RWPE1 (cell line): ENCODE measurements at regions not wholly inside any gene's neighbourhood (a gene's known extent, or its start where the extent isn't known, plus 50 kb on each side); places are given as distances from the start of the nearest gene placed in this dataset.
"Not testable (repeated sequence)": the region's sequence is repeated elsewhere in the genome, so short reads cannot be mapped to it uniquely, and the experiment has no call there.

ENCODE experiments used
- CTCF ChIA-PET: fragments of 350-600 bp; sonication (Branson Sonifier 250); formaldehyde crosslinking; extraction: SDS; loops from one replicate; lab custom pipeline; 2021; lab: Yijun Ruan, JAX
- POLR2A ChIA-PET: fragments of 400-600 bp; formaldehyde crosslinking; extraction: SDS; loops from one replicate; lab custom pipeline; 2020; ENCODE audit warnings: antibody characterized with exemption; ENCODE audit not compliant: low non-redundant PET; lab: Yijun Ruan, JAX
- DNase-seq: peaks from one replicate; pipeline ENCODE4 v3.0.0; 2012; ENCODE audit warnings: low spot score
- H3K27ac ChIP-seq: fragments of 450-650 bp; 2 replicates; pipeline ENCODE4 v1.5.1; 2017
- TF ChIP-seq, protein P1 (sequence below): fragments of 450-650 bp; conservative IDR thresholded peaks from 2 replicates; pipeline ENCODE4 v1.5.1; 2017; ENCODE audit warnings: low read depth, mild to moderate bottlenecking

- H3K27ac ChIP-seq = no peak overlapping the region
- no peak for DNase-seq
- TF ChIP-seq, protein P1, sequence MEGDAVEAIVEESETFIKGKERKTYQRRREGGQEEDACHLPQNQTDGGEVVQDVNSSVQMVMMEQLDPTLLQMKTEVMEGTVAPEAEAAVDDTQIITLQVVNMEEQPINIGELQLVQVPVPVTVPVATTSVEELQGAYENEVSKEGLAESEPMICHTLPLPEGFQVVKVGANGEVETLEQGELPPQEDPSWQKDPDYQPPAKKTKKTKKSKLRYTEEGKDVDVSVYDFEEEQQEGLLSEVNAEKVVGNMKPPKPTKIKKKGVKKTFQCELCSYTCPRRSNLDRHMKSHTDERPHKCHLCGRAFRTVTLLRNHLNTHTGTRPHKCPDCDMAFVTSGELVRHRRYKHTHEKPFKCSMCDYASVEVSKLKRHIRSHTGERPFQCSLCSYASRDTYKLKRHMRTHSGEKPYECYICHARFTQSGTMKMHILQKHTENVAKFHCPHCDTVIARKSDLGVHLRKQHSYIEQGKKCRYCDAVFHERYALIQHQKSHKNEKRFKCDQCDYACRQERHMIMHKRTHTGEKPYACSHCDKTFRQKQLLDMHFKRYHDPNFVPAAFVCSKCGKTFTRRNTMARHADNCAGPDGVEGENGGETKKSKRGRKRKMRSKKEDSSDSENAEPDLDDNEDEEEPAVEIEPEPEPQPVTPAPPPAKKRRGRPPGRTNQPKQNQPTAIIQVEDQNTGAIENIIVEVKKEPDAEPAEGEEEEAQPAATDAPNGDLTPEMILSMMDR = no peak
- ChIA-PET CTCF (no interaction called here), POLR2A (no interaction called here)
These were observed 479.4 kb upstream of the SYNCRIP start for GRCh38 chr6:86122086-86122485.

DNA sequence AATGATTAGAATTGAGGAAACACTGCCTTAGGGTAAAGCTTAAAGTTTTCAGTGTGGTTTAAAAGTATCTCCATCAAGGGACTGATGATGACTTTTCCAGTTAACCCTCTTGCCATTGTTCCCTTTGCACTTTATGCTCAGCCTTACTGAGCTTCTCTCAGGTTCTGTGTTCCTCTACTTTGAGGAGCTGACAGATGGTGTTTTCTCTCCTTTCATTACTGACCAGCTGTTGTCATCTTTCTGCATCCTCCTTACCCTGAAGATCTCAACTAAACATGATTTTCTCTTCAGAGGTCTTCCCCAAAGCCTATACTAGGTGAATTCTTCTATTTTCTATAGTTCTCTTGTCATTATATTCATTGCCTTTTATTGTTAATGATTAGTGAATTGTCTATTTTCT is 475.6 kb upstream of the SYNCRIP start:
- no peak for DNase-seq
- CTCF ChIA-PET = no interaction called here
- TF ChIP-seq, protein P1 = no peak
- POLR2A ChIA-PET = no interaction called here
- no peak overlapping the region for H3K27ac ChIP-seq

GRCh38 chr6:86107985-86108384 is 465.3 kb upstream of the SYNCRIP start:
- no peak for DNase-seq
- ChIA-PET POLR2A (no interaction called here), CTCF (no interaction called here)
- TF ChIP-seq, protein P1 = no peak
- no peak overlapping the region for H3K27ac ChIP-seq

DNA sequence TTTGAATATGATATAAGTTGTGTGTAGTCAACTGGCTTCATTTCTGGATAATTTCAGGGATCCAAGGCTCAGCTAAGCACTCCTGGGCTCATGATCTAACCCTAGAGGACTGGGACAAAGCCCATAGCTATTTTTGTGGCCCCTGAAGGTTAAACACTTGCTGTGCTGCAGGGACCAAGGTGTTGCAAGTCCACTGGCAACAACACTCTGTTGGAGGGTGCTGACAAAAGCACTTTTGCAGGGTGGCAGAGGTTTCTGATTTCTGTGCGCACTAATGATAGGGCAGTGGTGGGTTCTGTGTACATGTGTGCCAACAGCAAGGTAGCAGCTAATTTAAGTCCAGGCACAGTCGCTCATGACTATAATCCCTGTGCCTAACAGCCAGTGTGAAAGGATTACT is 445.3 kb upstream of the SYNCRIP start:
- ChIA-PET CTCF (no interaction called here), POLR2A (no interaction called here)
- H3K27ac ChIP-seq = no peak overlapping the region
- TF ChIP-seq, protein P1 = no peak
- DNase-seq = no peak

- no peak for DNase-seq
- TF ChIP-seq, protein P1 = no peak
- ChIA-PET POLR2A (no interaction called here), CTCF (no interaction called here)
- no peak overlapping the region for H3K27ac ChIP-seq
These were observed 437.3 kb upstream of the SYNCRIP start for GRCh38 chr6:86079938-86080337.

DNA sequence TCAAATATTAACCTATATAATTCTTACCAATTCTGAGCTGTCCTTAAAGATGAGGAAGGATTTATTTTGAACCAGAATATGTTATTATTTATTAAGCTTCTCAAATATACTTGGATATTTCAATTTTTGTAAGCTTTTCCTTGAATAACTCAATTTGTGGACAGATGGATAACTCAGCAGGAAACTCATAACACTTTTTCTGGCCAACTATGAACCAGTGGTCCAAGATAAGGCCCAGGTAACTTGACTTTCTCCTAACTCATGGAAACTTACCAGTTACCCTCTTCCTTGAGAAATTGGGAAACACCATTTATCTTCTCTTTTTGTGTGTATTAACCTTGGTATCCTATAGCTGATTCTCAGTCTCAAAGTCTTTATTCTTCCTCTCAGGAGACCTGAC is 427.5 kb upstream of the SYNCRIP start:
- TF ChIP-seq, protein P1 = no peak
- ChIA-PET CTCF (no interaction called here), POLR2A (no interaction called here)
- DNase-seq = no peak
- H3K27ac ChIP-seq = no peak overlapping the region

DNA sequence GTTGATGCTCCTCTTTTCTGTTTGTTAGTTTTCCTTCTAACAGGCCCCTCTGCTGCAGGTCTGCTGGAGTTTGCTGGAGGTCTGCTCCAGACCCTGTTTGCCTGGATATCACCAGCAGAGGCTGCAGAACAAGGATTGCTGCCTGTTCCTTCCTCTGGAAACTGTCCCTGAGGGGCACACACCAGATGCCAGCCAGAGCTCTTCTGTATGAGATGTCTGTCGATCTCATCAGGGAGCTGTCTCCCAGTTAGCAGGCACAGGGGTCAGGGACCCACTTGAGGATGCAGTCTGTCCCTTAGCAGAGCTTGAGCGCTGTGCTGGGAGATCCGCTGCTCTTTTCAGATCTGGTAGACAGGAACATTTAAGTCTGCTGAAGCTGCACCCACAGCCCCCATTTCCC is 422.3 kb upstream of the SYNCRIP start:
- H3K27ac ChIP-seq, POLR2A ChIA-PET, DNase-seq, CTCF ChIA-PET: not testable (repeated sequence)

- DNase-seq, CTCF ChIA-PET: not testable (repeated sequence)
These were observed 414.8 kb upstream of the SYNCRIP start for GRCh38 chr6:86057293-86057980.

More at GRCh38 chr6:86057293-86057980, 414.8 kb upstream of the SYNCRIP start:
- H3K27ac ChIP-seq, POLR2A ChIA-PET: not testable (repeated sequence)
